Trophoblast cell (in vitro differentiated cells and primary cell): ENCODE measurements at regions not wholly inside any gene's neighbourhood (a gene's known extent, or its start where the extent isn't known, plus 50 kb on each side); places are given as distances from the start of the nearest gene placed in this dataset.

Source experiments
- DNase-seq, 2 donors: peaks; one replicate each; pipeline ENCODE4 v3.0.0-alpha.2; 2016
- H2AFZ ChIP-seq: 2 replicates; pipeline ENCODE4 v1.6.1; 2013; ENCODE audit warnings: low read length, moderate library complexity, mild to moderate bottlenecking; ENCODE audit not compliant: insufficient read depth, poor library complexity
- H2AK5ac ChIP-seq: 2 replicates; pipeline ENCODE4 v1.6.1; 2013; ENCODE audit warnings: mild to moderate bottlenecking, low read length
- H2BK120ac ChIP-seq: 2 replicates; pipeline ENCODE4 v1.6.1; 2013; ENCODE audit warnings: low read length, mild to moderate bottlenecking, moderate library complexity; ENCODE audit not compliant: insufficient read depth, poor library complexity
- H2BK12ac ChIP-seq: 2 replicates; pipeline ENCODE4 v1.6.1; 2013; ENCODE audit warnings: mild to moderate bottlenecking, low read length, moderate library complexity
- H2BK5ac ChIP-seq: 2 replicates; pipeline ENCODE4 v1.6.1; 2013; ENCODE audit warnings: low read length, low read depth, moderate library complexity, mild to moderate bottlenecking; ENCODE audit not compliant: poor library complexity
- H3K14ac ChIP-seq: 2 replicates; pipeline ENCODE4 v1.6.1; 2013; ENCODE audit warnings: mild to moderate bottlenecking, low read length
- H3K18ac ChIP-seq: 2 replicates; pipeline ENCODE4 v1.6.1; 2013; ENCODE audit warnings: mild to moderate bottlenecking, low read length
- H3K23ac ChIP-seq: 2 replicates; pipeline ENCODE4 v1.6.1; 2013; ENCODE audit warnings: low read length
- H3K27ac ChIP-seq: 2 replicates; pipeline ENCODE4 v1.5.1; 2013; ENCODE audit warnings: low read depth, mild to moderate bottlenecking, inconsistent platforms, low read length, moderate library complexity
- H3K27me3 ChIP-seq: 2 replicates; pipeline ENCODE4 v1.6.1; 2013; ENCODE audit warnings: inconsistent platforms, mild to moderate bottlenecking, low read length, moderate library complexity; ENCODE audit not compliant: insufficient read depth
- H3K36me3 ChIP-seq, 2 experiments: 1 replicate in 1 of 2; 2 replicates in 1 of 2; pipeline ENCODE4 v1.6.1; 2013; ENCODE audit warnings: low read length in 2 of 2, mild to moderate bottlenecking in 2 of 2, moderate library complexity in 1 of 2; ENCODE audit not compliant: insufficient read depth in 2 of 2, control insufficient read depth in 1 of 2
- H3K4ac ChIP-seq: 2 replicates; pipeline ENCODE4 v1.6.1; 2013; ENCODE audit warnings: low read depth, mild to moderate bottlenecking, low read length, moderate library complexity
- H3K4me1 ChIP-seq, 2 experiments: 1 replicate in 1 of 2; 2 replicates in 1 of 2; pipeline ENCODE4 v1.6.1; 2013; ENCODE audit warnings: low read length in 2 of 2, mild to moderate bottlenecking in 2 of 2, moderate library complexity in 1 of 2; ENCODE audit not compliant: insufficient read depth in 2 of 2, control insufficient read depth in 1 of 2
- H3K4me2 ChIP-seq: 2 replicates; pipeline ENCODE4 v1.6.1; 2013; ENCODE audit warnings: inconsistent platforms, mild to moderate bottlenecking, low read length, moderate library complexity
- H3K4me3 ChIP-seq: 2 replicates; pipeline ENCODE4 v1.5.1; 2013; ENCODE audit warnings: mild to moderate bottlenecking, low read depth, low read length, inconsistent platforms
- H3K79me1 ChIP-seq: one replicate; pipeline ENCODE4 v1.6.1; 2013; ENCODE audit warnings: low read length
- H3K79me2 ChIP-seq: 2 replicates; pipeline ENCODE4 v1.6.1; 2013; ENCODE audit warnings: low read length, mild to moderate bottlenecking; ENCODE audit not compliant: control insufficient read depth, insufficient read depth, poor library complexity
- H3K9ac ChIP-seq: 2 replicates; pipeline ENCODE4 v1.6.1; 2013; ENCODE audit warnings: mild to moderate bottlenecking, low read length
- H3K9me3 ChIP-seq: 2 replicates; pipeline ENCODE4 v1.6.1; 2013; ENCODE audit warnings: low read depth, mild to moderate bottlenecking, control low read depth, inconsistent platforms, low read length; ENCODE audit not compliant: insufficient read depth
- H4K12ac ChIP-seq: 2 replicates; pipeline ENCODE4 v1.6.1; 2013; ENCODE audit warnings: low read depth, mild to moderate bottlenecking, low read length, moderate library complexity
- H4K8ac ChIP-seq: 2 replicates; pipeline ENCODE4 v1.6.1; 2013; ENCODE audit warnings: low read depth, mild to moderate bottlenecking, low read length, moderate library complexity
- H4K91ac ChIP-seq: one replicate; pipeline ENCODE4 v1.6.1; 2013; ENCODE audit warnings: low read depth, mild to moderate bottlenecking, low read length, moderate library complexity
- WGBS: extraction: QIAGEN DNeasy Blood & Tissue Kit; methylation state at CpG from one replicate; pipeline ENCODE4 v1.1.7; 2013; ENCODE audit warnings: missing lambda C conversion rate; ENCODE audit not compliant: insufficient read length, insufficient coverage; ENCODE audit errors: extremely low coverage; 5-methylcytosine and 5-hydroxymethylcytosine counted together

GRCh38 chr12:107523775-107524535 is 161.6 kb upstream of the PWP1 start:
- Histone ChIP-seq H2BK5ac (no peak overlapping the region), H2AFZ (no peak overlapping the region), H3K27me3 (no peaks in the 10 kb centered on the region), H2BK120ac (no peak overlapping the region), H3K9ac (no peak overlapping the region), H4K8ac (no peak overlapping the region), H2BK12ac (no peak overlapping the region), H3K36me3 (no peaks in the 10 kb centered on the region), H2AK5ac (no peak overlapping the region), H3K4ac (no peak overlapping the region), H4K12ac (no peak overlapping the region), H3K27ac (no peak overlapping the region), H3K14ac (no peak overlapping the region), H3K4me2 (no peak overlapping the region), H3K4me1 (no peaks in the 10 kb centered on the region), H4K91ac (no peak overlapping the region), H3K4me3 (no peak overlapping the region), H3K9me3 (peaks cover 1% of the 10 kb centered on the region), H3K79me1 (no peaks in the 10 kb centered on the region), H3K18ac (no peak overlapping the region), H3K23ac (no peak overlapping the region), H3K79me2 (no peaks in the 10 kb centered on the region)
- WGBS, result no CpG with 5 or more reads among the region's 8 CpGs
- no peak for DNase-seq

DNA sequence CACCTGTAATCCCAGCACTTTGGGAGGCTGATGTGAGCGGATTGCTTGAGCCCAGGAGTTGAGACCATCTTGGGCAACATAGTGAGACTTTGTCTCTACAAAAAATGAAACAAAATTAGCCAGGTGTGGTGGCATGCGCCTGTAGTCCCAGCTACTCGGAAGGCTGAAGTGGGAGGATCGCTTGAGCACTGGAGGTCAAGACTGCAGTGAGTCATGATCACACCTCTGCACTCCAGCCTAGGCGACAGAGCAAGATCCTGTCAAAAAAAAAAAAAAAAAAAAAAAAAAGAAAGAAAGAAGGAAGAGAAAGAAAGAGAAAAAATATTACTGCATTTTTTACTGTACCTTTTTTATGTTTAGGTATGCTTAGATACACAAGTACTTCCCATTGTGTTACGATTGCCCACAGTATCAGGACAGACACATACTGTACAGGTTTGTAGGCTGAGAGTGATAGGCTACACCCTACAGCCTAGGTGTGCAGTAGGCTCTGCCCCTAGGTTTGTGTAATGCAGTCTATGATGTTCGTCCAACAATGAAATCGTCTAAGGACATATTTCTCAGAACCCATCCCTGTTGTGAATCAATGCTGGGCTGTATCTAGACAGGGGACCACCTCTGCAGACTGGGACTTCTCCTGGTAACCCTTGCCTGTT is 160.4 kb upstream of the PWP1 start:
- no CpG with 5 or more reads among the region's 8 CpGs for WGBS

GRCh38 chr12:107525719-107526554 is 159.7 kb upstream of the PWP1 start:
- Histone ChIP-seq H4K91ac (no peak overlapping the region), H4K8ac (no peak overlapping the region), H3K9me3 (peaks cover 1% of the 10 kb centered on the region), H2AK5ac (no peak overlapping the region), H3K79me2 (no peaks in the 10 kb centered on the region), H3K27ac (no peak overlapping the region), H3K4me3 (no peak overlapping the region), H2BK120ac (no peak overlapping the region), H3K27me3 (no peaks in the 10 kb centered on the region), H3K18ac (no peak overlapping the region), H2AFZ (no peak overlapping the region), H2BK5ac (no peak overlapping the region), H4K12ac (no peak overlapping the region), H2BK12ac (no peak overlapping the region), H3K14ac (no peak overlapping the region), H3K4ac (no peak overlapping the region), H3K4me1 (no peaks in the 10 kb centered on the region), H3K36me3 (no peaks in the 10 kb centered on the region), H3K4me2 (no peak overlapping the region), H3K79me1 (no peaks in the 10 kb centered on the region), H3K9ac (no peak overlapping the region), H3K23ac (no peak overlapping the region)
- no peak for DNase-seq
- no CpG with 5 or more reads among the region's 8 CpGs for WGBS

More for the DNA sequence above, 160.4 kb upstream of the PWP1 start:
- Histone ChIP-seq H2AFZ (no peak overlapping the region), H4K91ac (no peak overlapping the region), H4K8ac (no peak overlapping the region), H3K4me2 (no peak overlapping the region), H3K4me1 (no peaks in the 10 kb centered on the region), H3K36me3 (no peaks in the 10 kb centered on the region), H3K79me1 (no peaks in the 10 kb centered on the region), H3K23ac (no peak overlapping the region), H3K9me3 (peaks cover 1% of the 10 kb centered on the region), H3K14ac (no peak overlapping the region), H2BK12ac (no peak overlapping the region), H3K79me2 (no peaks in the 10 kb centered on the region), H3K27me3 (no peaks in the 10 kb centered on the region), H2BK120ac (no peak overlapping the region), H2BK5ac (no peak overlapping the region), H4K12ac (no peak overlapping the region), H3K4ac (no peak overlapping the region), H3K4me3 (no peak overlapping the region), H3K18ac (no peak overlapping the region), H2AK5ac (no peak overlapping the region), H3K9ac (no peak overlapping the region), H3K27ac (no peak overlapping the region)
- DNase-seq, result peak; percentile 5 to 26

- Histone ChIP-seq H3K27ac (no peak overlapping the region), H4K91ac (no peak overlapping the region), H4K12ac (no peak overlapping the region), H2BK120ac (no peak overlapping the region), H3K9ac (no peak overlapping the region), H3K4me1 (no peaks in the 10 kb centered on the region), H3K9me3 (peaks cover 2% of the 10 kb centered on the region), H3K4ac (no peak overlapping the region), H3K14ac (no peak overlapping the region), H3K4me2 (no peak overlapping the region), H2AFZ (no peak overlapping the region), H3K79me2 (no peaks in the 10 kb centered on the region), H3K36me3 (no peaks in the 10 kb centered on the region), H4K8ac (no peak overlapping the region), H2BK5ac (no peak overlapping the region), H3K23ac (no peak overlapping the region), H3K79me1 (no peaks in the 10 kb centered on the region), H2BK12ac (no peak overlapping the region), H3K18ac (no peak overlapping the region), H3K27me3 (no peaks in the 10 kb centered on the region), H2AK5ac (no peak overlapping the region), H3K4me3 (no peak overlapping the region)
- DNase-seq, result no peak
- no CpG with 5 or more reads among the region's 3 CpGs for WGBS
Observed at GRCh38 chr12:107526555-107527180, 158.9 kb upstream of the PWP1 start.
